Suprapubic skin (tissue), 4 donors: ENCODE measurements at regions not wholly inside any gene's neighbourhood (a gene's known extent, or its start where the extent isn't known, plus 50 kb on each side); places are given as distances from the start of the nearest gene placed in this dataset.

Source experiments
- EP300 ChIP-seq: sonication (generic); formaldehyde crosslinking; IDR thresholded peaks from one replicate; pipeline ENCODE4 v1.6.1; 2017; ENCODE audit warnings: antibody characterized with exemption
- POLR2A ChIP-seq, 2 donors: fragments of 450-650 bp; IDR thresholded peaks; one replicate each; pipeline ENCODE4 v1.6.1; 2017; ENCODE audit warnings: antibody characterized with exemption in 2 of 2, mild to moderate bottlenecking in 2 of 2, moderate library complexity in 2 of 2
- POLR2AphosphoS5 ChIP-seq, 3 donors: sonication (generic); formaldehyde crosslinking; IDR thresholded peaks; one replicate each; pipeline ENCODE4 v1.6.1; 2017; ENCODE audit warnings: antibody characterized with exemption in 3 of 3
- TF ChIP-seq, protein P1 (sequence below), 2 donors: fragments of 200-600 bp in 1 of 2; fragments of 450-650 bp in 1 of 2; sonication (generic) in 1 of 2; IDR thresholded peaks; one replicate each; pipeline ENCODE4 v1.5.1; 2016 to 2019; ENCODE audit warnings: antibody characterized with exemption in 2 of 2, mild to moderate bottlenecking in 1 of 2, moderate library complexity in 1 of 2

- TF ChIP-seq, protein P1, sequence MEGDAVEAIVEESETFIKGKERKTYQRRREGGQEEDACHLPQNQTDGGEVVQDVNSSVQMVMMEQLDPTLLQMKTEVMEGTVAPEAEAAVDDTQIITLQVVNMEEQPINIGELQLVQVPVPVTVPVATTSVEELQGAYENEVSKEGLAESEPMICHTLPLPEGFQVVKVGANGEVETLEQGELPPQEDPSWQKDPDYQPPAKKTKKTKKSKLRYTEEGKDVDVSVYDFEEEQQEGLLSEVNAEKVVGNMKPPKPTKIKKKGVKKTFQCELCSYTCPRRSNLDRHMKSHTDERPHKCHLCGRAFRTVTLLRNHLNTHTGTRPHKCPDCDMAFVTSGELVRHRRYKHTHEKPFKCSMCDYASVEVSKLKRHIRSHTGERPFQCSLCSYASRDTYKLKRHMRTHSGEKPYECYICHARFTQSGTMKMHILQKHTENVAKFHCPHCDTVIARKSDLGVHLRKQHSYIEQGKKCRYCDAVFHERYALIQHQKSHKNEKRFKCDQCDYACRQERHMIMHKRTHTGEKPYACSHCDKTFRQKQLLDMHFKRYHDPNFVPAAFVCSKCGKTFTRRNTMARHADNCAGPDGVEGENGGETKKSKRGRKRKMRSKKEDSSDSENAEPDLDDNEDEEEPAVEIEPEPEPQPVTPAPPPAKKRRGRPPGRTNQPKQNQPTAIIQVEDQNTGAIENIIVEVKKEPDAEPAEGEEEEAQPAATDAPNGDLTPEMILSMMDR (IDR thresholded peaks at IDR 0.05): no peak
- TF ChIP-seq EP300 (no peak), POLR2AphosphoS5 (IDR thresholded peaks at IDR 0.05) (no peak), POLR2A (IDR thresholded peaks at IDR 0.05) (no peak)
Measured at GRCh38 chr2:180907731-180908130, 72.7 kb upstream of the UBE2E3 start.
